ENCODE measurements at regions not wholly inside any gene's neighbourhood (a gene's known extent, or its start where the extent isn't known, plus 50 kb on each side); places are given as distances from the start of the nearest gene placed in this dataset.

DNA sequence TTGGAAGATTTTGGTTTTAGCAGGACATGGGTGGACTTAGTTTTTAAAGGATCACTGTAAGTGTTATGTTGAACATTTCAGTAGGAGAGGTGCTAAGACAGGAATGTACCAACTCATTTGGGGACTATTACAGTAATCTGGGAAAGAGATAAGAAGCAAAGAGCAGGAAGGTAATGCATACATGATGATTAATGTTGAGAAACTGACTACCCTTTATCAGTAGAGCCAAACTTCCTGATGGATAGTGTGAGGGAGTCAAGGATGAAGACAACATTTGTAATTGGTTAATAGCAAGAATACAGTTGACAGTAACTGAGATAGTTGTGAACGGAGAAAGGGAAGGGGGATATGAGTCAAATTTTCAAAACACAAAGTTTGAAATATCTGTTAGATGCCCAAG lies 421.9 kb upstream of the PRR20A start:
- no peaks in the 10 kb centered on the region for H3K9me3 ChIP-seq (ENCODE audit: low read depth, low read length, poor library complexity, severe bottlenecking)
- intact Hi-C loops (cut with micrococcal nuclease; ENCODE audit: unreplicated experiment), result no loop called here
- BruUV-seq (replicated peaks), result no TSS peak
- POLR2A ChIA-PET (ENCODE audit: low non-redundant PET), result no interaction called here
- no peaks in the 10 kb centered on the region for H3K4me1 ChIP-seq (ENCODE audit: insufficient read depth, low read length, poor library complexity, severe bottlenecking)
- no peaks in the 10 kb centered on the region for H3K36me3 ChIP-seq (ENCODE audit: insufficient read depth, low read length, poor library complexity, severe bottlenecking)
- no peak overlapping the region for H3K27ac ChIP-seq (ENCODE audit: low read depth, low read length, poor library complexity, severe bottlenecking)
- no peaks in the 10 kb centered on the region for H3K27me3 ChIP-seq (replicated peaks; ENCODE audit: insufficient read depth, low read depth, low read length, poor library complexity)
- TF ChIP-seq, protein P1, sequence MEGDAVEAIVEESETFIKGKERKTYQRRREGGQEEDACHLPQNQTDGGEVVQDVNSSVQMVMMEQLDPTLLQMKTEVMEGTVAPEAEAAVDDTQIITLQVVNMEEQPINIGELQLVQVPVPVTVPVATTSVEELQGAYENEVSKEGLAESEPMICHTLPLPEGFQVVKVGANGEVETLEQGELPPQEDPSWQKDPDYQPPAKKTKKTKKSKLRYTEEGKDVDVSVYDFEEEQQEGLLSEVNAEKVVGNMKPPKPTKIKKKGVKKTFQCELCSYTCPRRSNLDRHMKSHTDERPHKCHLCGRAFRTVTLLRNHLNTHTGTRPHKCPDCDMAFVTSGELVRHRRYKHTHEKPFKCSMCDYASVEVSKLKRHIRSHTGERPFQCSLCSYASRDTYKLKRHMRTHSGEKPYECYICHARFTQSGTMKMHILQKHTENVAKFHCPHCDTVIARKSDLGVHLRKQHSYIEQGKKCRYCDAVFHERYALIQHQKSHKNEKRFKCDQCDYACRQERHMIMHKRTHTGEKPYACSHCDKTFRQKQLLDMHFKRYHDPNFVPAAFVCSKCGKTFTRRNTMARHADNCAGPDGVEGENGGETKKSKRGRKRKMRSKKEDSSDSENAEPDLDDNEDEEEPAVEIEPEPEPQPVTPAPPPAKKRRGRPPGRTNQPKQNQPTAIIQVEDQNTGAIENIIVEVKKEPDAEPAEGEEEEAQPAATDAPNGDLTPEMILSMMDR (conservative IDR thresholded peaks at IDR 0.05; ENCODE audit: low read depth, low read length), result no peak
- no peak for TF ChIP-seq EZH2 (IDR thresholded peaks at IDR 0.05; ENCODE audit: borderline replicate concordance, low read depth, low read length, poor library complexity, severe bottlenecking)
- no peak overlapping the region for H3K4me3 ChIP-seq (ENCODE audit: low read depth, low read length, poor library complexity, severe bottlenecking)
- DNase-seq (ENCODE audit: low spot score), result no peak
- CTCF ChIA-PET, result no interaction called here

- no TSS peak for BruUV-seq (replicated peaks)
- Histone ChIP-seq H3K27ac (ENCODE audit: low read depth, low read length, poor library complexity, severe bottlenecking) (no peak overlapping the region), H3K27me3 (replicated peaks; ENCODE audit: insufficient read depth, low read depth, low read length, poor library complexity) (no peaks in the 10 kb centered on the region), H3K9me3 (ENCODE audit: low read depth, low read length, poor library complexity, severe bottlenecking) (no peaks in the 10 kb centered on the region), H3K36me3 (ENCODE audit: insufficient read depth, low read length, poor library complexity, severe bottlenecking) (no peaks in the 10 kb centered on the region), H3K4me1 (ENCODE audit: insufficient read depth, low read length, poor library complexity, severe bottlenecking) (no peaks in the 10 kb centered on the region), H3K4me3 (ENCODE audit: low read depth, low read length, poor library complexity, severe bottlenecking) (no peak overlapping the region)
- no peak for DNase-seq (ENCODE audit: low spot score)
- ChIA-PET CTCF (no interaction called here), POLR2A (ENCODE audit: low non-redundant PET) (no interaction called here)
- no peak for TF ChIP-seq EZH2 (IDR thresholded peaks at IDR 0.05; ENCODE audit: borderline replicate concordance, low read depth, low read length, poor library complexity, severe bottlenecking)
- TF ChIP-seq, protein P1 (conservative IDR thresholded peaks at IDR 0.05; ENCODE audit: low read depth, low read length), result no peak
- intact Hi-C loops (cut with micrococcal nuclease; ENCODE audit: unreplicated experiment), result no loop called here
These were observed 419.9 kb upstream of the PRR20A start for GRCh38 chr13:56720841-56721240.

- TF ChIP-seq EZH2 (IDR thresholded peaks at IDR 0.05; ENCODE audit: borderline replicate concordance, low read depth, low read length, poor library complexity, severe bottlenecking), result no peak
- TF ChIP-seq, protein P1 (conservative IDR thresholded peaks at IDR 0.05; ENCODE audit: low read depth, low read length), result no peak
- no peaks in the 10 kb centered on the region for H3K36me3 ChIP-seq (ENCODE audit: insufficient read depth, low read length, poor library complexity, severe bottlenecking)
- H3K4me3 ChIP-seq (ENCODE audit: low read depth, low read length, poor library complexity, severe bottlenecking), result no peak overlapping the region
- no peaks in the 10 kb centered on the region for H3K27me3 ChIP-seq (replicated peaks; ENCODE audit: insufficient read depth, low read depth, low read length, poor library complexity)
- no TSS peak for BruUV-seq (replicated peaks)
- no peak overlapping the region for H3K27ac ChIP-seq (ENCODE audit: low read depth, low read length, poor library complexity, severe bottlenecking)
- intact Hi-C loops (cut with micrococcal nuclease; ENCODE audit: unreplicated experiment), result no loop called here
- ChIA-PET CTCF (no interaction called here), POLR2A (ENCODE audit: low non-redundant PET) (no interaction called here)
- H3K4me1 ChIP-seq (ENCODE audit: insufficient read depth, low read length, poor library complexity, severe bottlenecking), result no peaks in the 10 kb centered on the region
- H3K9me3 ChIP-seq (ENCODE audit: low read depth, low read length, poor library complexity, severe bottlenecking), result no peaks in the 10 kb centered on the region
- no peak for DNase-seq (ENCODE audit: low spot score)
These were observed 405.2 kb upstream of the PRR20A start for GRCh38 chr13:56735537-56735942.
